ENCODE measurements at regions not wholly inside any gene's neighbourhood (a gene's known extent, or its start where the extent isn't known, plus 50 kb on each side); places are given as distances from the start of the nearest gene placed in this dataset.

GRCh38 chr17:69950701-69951418, 124.2 kb upstream of the KCNJ16 start:
- TF ChIP-seq, protein P1, sequence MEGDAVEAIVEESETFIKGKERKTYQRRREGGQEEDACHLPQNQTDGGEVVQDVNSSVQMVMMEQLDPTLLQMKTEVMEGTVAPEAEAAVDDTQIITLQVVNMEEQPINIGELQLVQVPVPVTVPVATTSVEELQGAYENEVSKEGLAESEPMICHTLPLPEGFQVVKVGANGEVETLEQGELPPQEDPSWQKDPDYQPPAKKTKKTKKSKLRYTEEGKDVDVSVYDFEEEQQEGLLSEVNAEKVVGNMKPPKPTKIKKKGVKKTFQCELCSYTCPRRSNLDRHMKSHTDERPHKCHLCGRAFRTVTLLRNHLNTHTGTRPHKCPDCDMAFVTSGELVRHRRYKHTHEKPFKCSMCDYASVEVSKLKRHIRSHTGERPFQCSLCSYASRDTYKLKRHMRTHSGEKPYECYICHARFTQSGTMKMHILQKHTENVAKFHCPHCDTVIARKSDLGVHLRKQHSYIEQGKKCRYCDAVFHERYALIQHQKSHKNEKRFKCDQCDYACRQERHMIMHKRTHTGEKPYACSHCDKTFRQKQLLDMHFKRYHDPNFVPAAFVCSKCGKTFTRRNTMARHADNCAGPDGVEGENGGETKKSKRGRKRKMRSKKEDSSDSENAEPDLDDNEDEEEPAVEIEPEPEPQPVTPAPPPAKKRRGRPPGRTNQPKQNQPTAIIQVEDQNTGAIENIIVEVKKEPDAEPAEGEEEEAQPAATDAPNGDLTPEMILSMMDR (IDR thresholded peaks at IDR 0.05; ENCODE audit: insufficient read depth, low read length, poor library complexity, severe bottlenecking) = no peak
- TF ChIP-seq EZH2phosphoT487 (conservative IDR thresholded peaks at IDR 0.05; ENCODE audit: low read length) = no peak

All from SU-DHL-6 (cell line).